ENCODE measurements at regions not wholly inside any gene's neighbourhood (a gene's known extent, or its start where the extent isn't known, plus 50 kb on each side); places are given as distances from the start of the nearest gene placed in this dataset.

- no peaks in the 10 kb centered on the region for H3K9me3 ChIP-seq (replicated peaks in 1 of 2; ENCODE audit: control insufficient read depth in 2 of 2, insufficient read depth in 1 of 2, low read depth in 1 of 2, low read length in 2 of 2)
- no peak overlapping the region for H2BK12ac ChIP-seq (ENCODE audit: low read length)
- H3K23ac ChIP-seq (ENCODE audit: low read depth, low read length, poor library complexity): no peak overlapping the region
- no peak overlapping the region for H2BK15ac ChIP-seq (ENCODE audit: low read length)
- DNase-seq (ENCODE audit: low spot score): no peak
- H3K4me3 ChIP-seq (ENCODE audit: low read length in 2 of 2): no peak overlapping the region
- no peaks in the 10 kb centered on the region for H3K36me3 ChIP-seq (replicated peaks in 1 of 2; ENCODE audit: control insufficient read depth in 2 of 2, insufficient read depth in 2 of 2, low read length in 2 of 2)
- no peak overlapping the region for H3K4ac ChIP-seq (ENCODE audit: low read length)
- no peak overlapping the region for H3K9ac ChIP-seq (ENCODE audit: low read depth, low read length, poor library complexity)
- H3K4me2 ChIP-seq (ENCODE audit: insufficient read depth, low read length, poor library complexity, severe bottlenecking): no peak overlapping the region
- peaks cover 0 to 2% of the 10 kb centered on the region in 2 donors for H3K4me1 ChIP-seq (ENCODE audit: control insufficient read depth in 2 of 2, insufficient read depth in 1 of 2, low read depth in 1 of 2, low read length in 2 of 2)
- no peak overlapping the region for H4K91ac ChIP-seq (ENCODE audit: low read depth, low read length, poor library complexity)
- H4K8ac ChIP-seq (ENCODE audit: low read depth, low read length): no peak overlapping the region
- WGBS, 2 donors (ENCODE audit: extremely low coverage in 2 of 2, insufficient read length in 2 of 2, insufficient replicate concordance in 1 of 2): no CpG with 5 or more reads among the region's 4 CpGs
- no peak overlapping the region for H3K27ac ChIP-seq (replicated peaks; ENCODE audit: low read length)
- H2BK120ac ChIP-seq (ENCODE audit: low read depth, low read length): no peak overlapping the region
- H3K18ac ChIP-seq (ENCODE audit: low read length): no peak overlapping the region
- no peak overlapping the region for H2AK5ac ChIP-seq (ENCODE audit: low read depth, low read length)
- no peak overlapping the region for H3K14ac ChIP-seq (ENCODE audit: low read length)
- H2BK5ac ChIP-seq (ENCODE audit: low read length): no peak overlapping the region
- no peaks in the 10 kb centered on the region for H3K79me1 ChIP-seq (ENCODE audit: low read depth, low read length)
- no peak overlapping the region for H2AFZ ChIP-seq (ENCODE audit: low read length)
- no peaks in the 10 kb centered on the region for H3K27me3 ChIP-seq (ENCODE audit: control insufficient read depth in 3 of 3, insufficient read depth in 3 of 3, low read depth in 1 of 3, low read length in 3 of 3)
Measured at GRCh38 chr2:53511549-53511948, 256.1 kb upstream of the CHAC2 start.

- Histone ChIP-seq H2BK15ac (ENCODE audit: low read length) (no peak overlapping the region), H3K27me3 (ENCODE audit: control insufficient read depth in 3 of 3, insufficient read depth in 3 of 3, low read depth in 1 of 3, low read length in 3 of 3) (no peaks in the 10 kb centered on the region), H3K36me3 (replicated peaks in 1 of 2; ENCODE audit: control insufficient read depth in 2 of 2, insufficient read depth in 2 of 2, low read length in 2 of 2) (no peaks in the 10 kb centered on the region), H3K27ac (replicated peaks; ENCODE audit: low read length) (no peak overlapping the region), H2AFZ (ENCODE audit: low read length) (no peak overlapping the region), H3K14ac (ENCODE audit: low read length) (no peak overlapping the region), H3K9me3 (replicated peaks in 1 of 2; ENCODE audit: control insufficient read depth in 2 of 2, insufficient read depth in 1 of 2, low read depth in 1 of 2, low read length in 2 of 2) (no peaks in the 10 kb centered on the region), H2AK5ac (ENCODE audit: low read depth, low read length) (no peak overlapping the region), H3K4me3 (ENCODE audit: low read length in 2 of 2) (no peak overlapping the region), H4K91ac (ENCODE audit: low read depth, low read length, poor library complexity) (no peak overlapping the region), H4K8ac (ENCODE audit: low read depth, low read length) (no peak overlapping the region), H3K4ac (ENCODE audit: low read length) (no peak overlapping the region), H3K4me2 (ENCODE audit: insufficient read depth, low read length, poor library complexity, severe bottlenecking) (no peak overlapping the region), H2BK12ac (ENCODE audit: low read length) (no peak overlapping the region), H3K9ac (ENCODE audit: low read depth, low read length, poor library complexity) (no peak overlapping the region), H2BK120ac (ENCODE audit: low read depth, low read length) (no peak overlapping the region), H3K18ac (ENCODE audit: low read length) (no peak overlapping the region), H2BK5ac (ENCODE audit: low read length) (no peak overlapping the region), H3K23ac (ENCODE audit: low read depth, low read length, poor library complexity) (no peak overlapping the region), H3K4me1 (ENCODE audit: control insufficient read depth in 2 of 2, insufficient read depth in 1 of 2, low read depth in 1 of 2, low read length in 2 of 2) (peaks cover 0 to 10% of the 10 kb centered on the region in 2 donors), H3K79me1 (ENCODE audit: low read depth, low read length) (no peaks in the 10 kb centered on the region)
- no peak for DNase-seq (ENCODE audit: low spot score)
- WGBS, 2 donors (ENCODE audit: extremely low coverage in 2 of 2, insufficient read length in 2 of 2, insufficient replicate concordance in 1 of 2): no CpG with 5 or more reads among the region's 4 CpGs
Measured at GRCh38 chr2:53510401-53510800, 257.2 kb upstream of the CHAC2 start.

GRCh38 chr2:53509831-53510388, 257.7 kb upstream of the CHAC2 start:
- Histone ChIP-seq H3K23ac (ENCODE audit: low read depth, low read length, poor library complexity) (no peak overlapping the region), H2BK12ac (ENCODE audit: low read length) (no peak overlapping the region), H2BK120ac (ENCODE audit: low read depth, low read length) (no peak overlapping the region), H3K27ac (replicated peaks; ENCODE audit: low read length) (no peak overlapping the region), H3K4ac (ENCODE audit: low read length) (no peak overlapping the region), H4K8ac (ENCODE audit: low read depth, low read length) (no peak overlapping the region), H3K36me3 (replicated peaks in 1 of 2; ENCODE audit: control insufficient read depth in 2 of 2, insufficient read depth in 2 of 2, low read length in 2 of 2) (no peaks in the 10 kb centered on the region), H3K9ac (ENCODE audit: low read depth, low read length, poor library complexity) (no peak overlapping the region), H3K4me3 (ENCODE audit: low read length in 2 of 2) (no peak overlapping the region), H2BK15ac (ENCODE audit: low read length) (no peak overlapping the region), H2AK5ac (ENCODE audit: low read depth, low read length) (no peak overlapping the region), H3K4me1 (ENCODE audit: control insufficient read depth in 2 of 2, insufficient read depth in 1 of 2, low read depth in 1 of 2, low read length in 2 of 2) (peaks cover 0 to 10% of the 10 kb centered on the region in 2 donors), H3K4me2 (ENCODE audit: insufficient read depth, low read length, poor library complexity, severe bottlenecking) (no peak overlapping the region), H2BK5ac (ENCODE audit: low read length) (no peak overlapping the region), H3K14ac (ENCODE audit: low read length) (no peak overlapping the region), H2AFZ (ENCODE audit: low read length) (no peak overlapping the region), H3K18ac (ENCODE audit: low read length) (no peak overlapping the region), H3K27me3 (ENCODE audit: control insufficient read depth in 3 of 3, insufficient read depth in 3 of 3, low read depth in 1 of 3, low read length in 3 of 3) (no peaks in the 10 kb centered on the region), H4K91ac (ENCODE audit: low read depth, low read length, poor library complexity) (no peak overlapping the region), H3K79me1 (ENCODE audit: low read depth, low read length) (no peaks in the 10 kb centered on the region), H3K9me3 (replicated peaks in 1 of 2; ENCODE audit: control insufficient read depth in 2 of 2, insufficient read depth in 1 of 2, low read depth in 1 of 2, low read length in 2 of 2) (no peaks in the 10 kb centered on the region)
- no CpG with 5 or more reads among the region's 9 CpGs for WGBS, 2 donors (ENCODE audit: extremely low coverage in 2 of 2, insufficient read length in 2 of 2, insufficient replicate concordance in 1 of 2)
- peak; percentile 71 for DNase-seq (ENCODE audit: low spot score)

GRCh38 chr2:53508667-53509066, 258.9 kb upstream of the CHAC2 start:
- no peak for DNase-seq (ENCODE audit: low spot score)
- H3K4me3 ChIP-seq (ENCODE audit: low read length in 2 of 2): no peak overlapping the region
- peaks cover 0 to 13% of the 10 kb centered on the region in 2 donors for H3K4me1 ChIP-seq (ENCODE audit: control insufficient read depth in 2 of 2, insufficient read depth in 1 of 2, low read depth in 1 of 2, low read length in 2 of 2)
- H4K8ac ChIP-seq (ENCODE audit: low read depth, low read length): no peak overlapping the region
- H3K23ac ChIP-seq (ENCODE audit: low read depth, low read length, poor library complexity): no peak overlapping the region
- no peak overlapping the region for H2BK12ac ChIP-seq (ENCODE audit: low read length)
- no CpG with 5 or more reads among the region's 3 CpGs for WGBS, 2 donors (ENCODE audit: extremely low coverage in 2 of 2, insufficient read length in 2 of 2, insufficient replicate concordance in 1 of 2)
- H3K27me3 ChIP-seq (ENCODE audit: control insufficient read depth in 3 of 3, insufficient read depth in 3 of 3, low read depth in 1 of 3, low read length in 3 of 3): no peaks in the 10 kb centered on the region
- H2BK120ac ChIP-seq (ENCODE audit: low read depth, low read length): no peak overlapping the region
- no peak overlapping the region for H2AFZ ChIP-seq (ENCODE audit: low read length)
- no peak overlapping the region for H3K18ac ChIP-seq (ENCODE audit: low read length)
- H2BK5ac ChIP-seq (ENCODE audit: low read length): no peak overlapping the region
- H3K9me3 ChIP-seq (replicated peaks in 1 of 2; ENCODE audit: control insufficient read depth in 2 of 2, insufficient read depth in 1 of 2, low read depth in 1 of 2, low read length in 2 of 2): no peaks in the 10 kb centered on the region
- H3K27ac ChIP-seq (replicated peaks; ENCODE audit: low read length): no peak overlapping the region
- no peaks in the 10 kb centered on the region for H3K79me1 ChIP-seq (ENCODE audit: low read depth, low read length)
- H3K36me3 ChIP-seq (replicated peaks in 1 of 2; ENCODE audit: control insufficient read depth in 2 of 2, insufficient read depth in 2 of 2, low read length in 2 of 2): no peaks in the 10 kb centered on the region
- H3K4me2 ChIP-seq (ENCODE audit: insufficient read depth, low read length, poor library complexity, severe bottlenecking): no peak overlapping the region
- H3K9ac ChIP-seq (ENCODE audit: low read depth, low read length, poor library complexity): no peak overlapping the region
- no peak overlapping the region for H3K14ac ChIP-seq (ENCODE audit: low read length)
- no peak overlapping the region for H4K91ac ChIP-seq (ENCODE audit: low read depth, low read length, poor library complexity)
- no peak overlapping the region for H2BK15ac ChIP-seq (ENCODE audit: low read length)
- H2AK5ac ChIP-seq (ENCODE audit: low read depth, low read length): no peak overlapping the region
- no peak overlapping the region for H3K4ac ChIP-seq (ENCODE audit: low read length)

Data from neuronal stem cell (in vitro differentiated cells).